ENCODE measurements at regions not wholly inside any gene's neighbourhood (a gene's known extent, or its start where the extent isn't known, plus 50 kb on each side); places are given as distances from the start of the nearest gene placed in this dataset.

- Mint-ChIP-seq H3K27me3 (no peaks in the 10 kb centered on the region), H3K27ac (no peak overlapping the region), H3K4me3 (no peak overlapping the region), H3K4me1 (ENCODE audit: unreplicated experiment) (no peaks in the 10 kb centered on the region), H3K9me3 (no peaks in the 10 kb centered on the region), H3K36me3 (no peaks in the 10 kb centered on the region)
- no peak for DNase-seq (ENCODE audit: extremely low spot score, unreplicated experiment)
- TF ChIP-seq, protein P1, sequence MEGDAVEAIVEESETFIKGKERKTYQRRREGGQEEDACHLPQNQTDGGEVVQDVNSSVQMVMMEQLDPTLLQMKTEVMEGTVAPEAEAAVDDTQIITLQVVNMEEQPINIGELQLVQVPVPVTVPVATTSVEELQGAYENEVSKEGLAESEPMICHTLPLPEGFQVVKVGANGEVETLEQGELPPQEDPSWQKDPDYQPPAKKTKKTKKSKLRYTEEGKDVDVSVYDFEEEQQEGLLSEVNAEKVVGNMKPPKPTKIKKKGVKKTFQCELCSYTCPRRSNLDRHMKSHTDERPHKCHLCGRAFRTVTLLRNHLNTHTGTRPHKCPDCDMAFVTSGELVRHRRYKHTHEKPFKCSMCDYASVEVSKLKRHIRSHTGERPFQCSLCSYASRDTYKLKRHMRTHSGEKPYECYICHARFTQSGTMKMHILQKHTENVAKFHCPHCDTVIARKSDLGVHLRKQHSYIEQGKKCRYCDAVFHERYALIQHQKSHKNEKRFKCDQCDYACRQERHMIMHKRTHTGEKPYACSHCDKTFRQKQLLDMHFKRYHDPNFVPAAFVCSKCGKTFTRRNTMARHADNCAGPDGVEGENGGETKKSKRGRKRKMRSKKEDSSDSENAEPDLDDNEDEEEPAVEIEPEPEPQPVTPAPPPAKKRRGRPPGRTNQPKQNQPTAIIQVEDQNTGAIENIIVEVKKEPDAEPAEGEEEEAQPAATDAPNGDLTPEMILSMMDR (conservative IDR thresholded peaks at IDR 0.05): no peak
Measured at GRCh38 chr18:29588446-29589100, 1411.6 kb upstream of the CDH2 start.

DNA sequence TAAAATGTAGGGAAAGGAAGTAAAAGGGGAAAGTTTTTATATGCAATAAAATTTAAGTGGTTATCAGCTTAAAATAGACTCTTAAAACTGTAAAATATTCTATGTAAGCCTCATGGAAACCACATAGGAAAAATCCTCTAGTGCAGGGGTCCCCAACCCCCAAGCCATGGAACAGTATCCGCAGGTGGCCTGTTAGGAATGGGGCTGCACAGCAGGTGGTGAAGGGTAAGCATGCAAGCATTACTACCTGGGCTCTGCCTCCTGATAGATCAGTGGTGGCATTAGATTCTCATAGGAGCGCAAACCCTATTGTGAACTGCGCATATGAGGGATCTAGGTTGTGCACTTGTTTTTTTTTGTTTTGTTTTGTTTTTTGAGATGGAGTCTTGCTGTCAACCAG, 1409.3 kb upstream of the CDH2 start:
- Mint-ChIP-seq H3K27me3 (no peaks in the 10 kb centered on the region), H3K36me3 (no peaks in the 10 kb centered on the region), H3K27ac (no peak overlapping the region), H3K9me3 (no peaks in the 10 kb centered on the region), H3K4me3 (no peak overlapping the region), H3K4me1 (ENCODE audit: unreplicated experiment) (no peaks in the 10 kb centered on the region)
- no peak for DNase-seq (ENCODE audit: extremely low spot score, unreplicated experiment)
- TF ChIP-seq, protein P1 (conservative IDR thresholded peaks at IDR 0.05): no peak

- no peaks in the 10 kb centered on the region for H3K27me3 Mint-ChIP-seq
- no peak overlapping the region for H3K4me3 Mint-ChIP-seq
- H3K4me1 Mint-ChIP-seq (ENCODE audit: unreplicated experiment): no peaks in the 10 kb centered on the region
- H3K9me3 Mint-ChIP-seq: no peaks in the 10 kb centered on the region
- no peak for DNase-seq (ENCODE audit: extremely low spot score, unreplicated experiment)
- no peaks in the 10 kb centered on the region for H3K36me3 Mint-ChIP-seq
- no peak overlapping the region for H3K27ac Mint-ChIP-seq
- TF ChIP-seq, protein P1 (conservative IDR thresholded peaks at IDR 0.05): no peak
Measured at GRCh38 chr18:29560270-29560669, 1383.3 kb upstream of the CDH2 start.

GRCh38 chr18:29556070-29556469, 1379.1 kb upstream of the CDH2 start:
- no peaks in the 10 kb centered on the region for H3K9me3 Mint-ChIP-seq
- H3K4me1 Mint-ChIP-seq (ENCODE audit: unreplicated experiment): no peaks in the 10 kb centered on the region
- TF ChIP-seq, protein P1 (conservative IDR thresholded peaks at IDR 0.05): no peak
- H3K36me3 Mint-ChIP-seq: no peaks in the 10 kb centered on the region
- H3K4me3 Mint-ChIP-seq: no peak overlapping the region
- no peak for DNase-seq (ENCODE audit: extremely low spot score, unreplicated experiment)
- no peaks in the 10 kb centered on the region for H3K27me3 Mint-ChIP-seq
- H3K27ac Mint-ChIP-seq: no peak overlapping the region

DNA sequence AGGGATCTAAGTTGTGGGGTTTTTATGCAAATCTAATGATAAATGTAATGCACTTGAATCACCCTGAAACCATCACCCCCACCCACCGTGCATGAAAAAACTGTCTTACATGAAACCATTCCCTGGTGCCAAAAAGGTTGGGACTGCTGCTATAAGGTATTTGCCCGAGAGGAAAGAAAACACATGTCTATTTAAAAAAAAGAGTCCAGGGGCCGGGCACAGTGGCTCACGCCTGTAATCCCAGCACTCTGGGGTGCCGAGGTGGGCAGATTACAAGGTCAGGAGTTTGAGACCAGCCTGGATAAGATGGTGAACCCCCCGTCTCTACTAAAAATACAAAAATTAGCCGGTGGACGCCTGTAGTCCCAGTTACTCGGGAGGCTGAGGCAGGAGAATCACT, 1372.8 kb upstream of the CDH2 start:
- no peak for DNase-seq (ENCODE audit: extremely low spot score, unreplicated experiment)
- TF ChIP-seq, protein P1 (conservative IDR thresholded peaks at IDR 0.05): no peak
- H3K9me3 Mint-ChIP-seq: peaks cover 3% of the 10 kb centered on the region
- H3K36me3 Mint-ChIP-seq: no peaks in the 10 kb centered on the region
- H3K4me1 Mint-ChIP-seq (ENCODE audit: unreplicated experiment): no peaks in the 10 kb centered on the region
- no peak overlapping the region for H3K27ac Mint-ChIP-seq
- H3K4me3 Mint-ChIP-seq: no peak overlapping the region
- H3K27me3 Mint-ChIP-seq: no peaks in the 10 kb centered on the region

DNA sequence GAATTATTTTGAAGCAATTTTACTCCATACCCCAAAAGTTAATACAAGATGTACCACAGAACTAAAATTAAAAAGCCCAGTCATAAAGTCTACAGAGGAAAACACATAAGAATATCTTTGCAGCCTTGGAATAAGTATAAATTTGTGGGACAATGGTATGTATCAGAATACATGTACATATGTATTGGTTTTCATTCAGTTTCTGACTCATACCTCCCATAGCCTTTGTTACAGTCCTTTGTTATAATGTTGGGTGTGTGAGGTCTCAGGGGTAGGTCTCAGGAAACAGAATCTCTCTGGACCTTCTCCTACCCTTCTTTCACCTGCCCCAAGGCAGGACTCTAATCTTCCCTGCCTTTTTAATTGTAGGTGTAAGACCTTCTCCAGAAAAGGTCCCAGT, 1370.7 kb upstream of the CDH2 start:
- H3K27me3 Mint-ChIP-seq: no peaks in the 10 kb centered on the region
- no peak for DNase-seq (ENCODE audit: extremely low spot score, unreplicated experiment)

More for the DNA sequence above, 1370.7 kb upstream of the CDH2 start:
- Mint-ChIP-seq H3K4me3 (no peak overlapping the region), H3K4me1 (ENCODE audit: unreplicated experiment) (no peaks in the 10 kb centered on the region), H3K27ac (no peak overlapping the region), H3K9me3 (peaks cover 3% of the 10 kb centered on the region), H3K36me3 (no peaks in the 10 kb centered on the region)
- TF ChIP-seq, protein P1 (conservative IDR thresholded peaks at IDR 0.05): no peak
